Muscle layer of duodenum (tissue), 2 donors: ENCODE measurements at regions not wholly inside any gene's neighbourhood (a gene's known extent, or its start where the extent isn't known, plus 50 kb on each side); places are given as distances from the start of the nearest gene placed in this dataset.

ENCODE experiments used
- H3K27ac ChIP-seq: one replicate; pipeline ENCODE4 v1.7.0; 2013; ENCODE audit warnings: mild to moderate bottlenecking, low read length
- H3K27me3 ChIP-seq: one replicate; pipeline ENCODE4 v1.7.0; 2013; ENCODE audit warnings: low read depth, mild to moderate bottlenecking, control low read depth, low read length
- H3K36me3 ChIP-seq, 2 donors: one replicate each; pipeline ENCODE4 v1.7.0; 2013; ENCODE audit warnings: low read length in 2 of 2, control low read depth in 1 of 2, mild to moderate bottlenecking in 1 of 2; ENCODE audit not compliant: insufficient read depth in 2 of 2, control insufficient read depth in 1 of 2
- H3K4me1 ChIP-seq, 2 donors: one replicate each; pipeline ENCODE4 v1.7.0; 2013; ENCODE audit warnings: low read length in 2 of 2, mild to moderate bottlenecking in 2 of 2, control low read depth in 1 of 2, moderate library complexity in 1 of 2; ENCODE audit not compliant: insufficient read depth in 2 of 2, control insufficient read depth in 1 of 2
- H3K4me3 ChIP-seq, 2 donors: one replicate each; pipeline ENCODE4 v1.7.0; 2013; ENCODE audit warnings: low read length in 2 of 2, low read depth in 1 of 2, mild to moderate bottlenecking in 1 of 2
- H3K9me3 ChIP-seq, 2 donors: one replicate each; pipeline ENCODE4 v1.7.0; 2013; ENCODE audit warnings: low read length in 2 of 2, control low read depth in 1 of 2, mild to moderate bottlenecking in 1 of 2; ENCODE audit not compliant: control insufficient read depth in 1 of 2
- donor health status: healthy.

DNA sequence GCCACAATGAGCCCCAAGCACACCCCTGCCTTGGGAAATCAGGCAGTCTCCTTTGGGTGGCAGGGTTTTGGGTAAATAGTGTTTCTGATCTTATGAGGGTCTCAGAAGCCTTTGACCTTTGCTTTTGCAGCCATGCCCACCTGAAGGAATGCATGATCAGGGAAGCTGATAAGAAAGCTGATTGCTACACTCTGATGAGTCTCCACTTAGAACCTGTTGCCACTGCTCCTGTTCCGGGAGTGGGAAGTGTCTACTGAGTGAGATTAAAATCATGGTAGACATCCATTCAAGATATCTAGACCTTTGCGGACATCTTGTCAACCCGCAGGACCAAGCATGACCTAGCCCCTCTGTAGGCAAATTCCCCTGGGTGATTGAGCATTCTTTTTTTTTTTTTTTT lies 282.6 kb downstream of the SKIDA1 start:
- no peaks in the 10 kb centered on the region for H3K4me1 ChIP-seq
- H3K9me3 ChIP-seq = no peaks in the 10 kb centered on the region
- no peaks in the 10 kb centered on the region for H3K27me3 ChIP-seq
- no peaks in the 10 kb centered on the region for H3K36me3 ChIP-seq
- no peak overlapping the region for H3K27ac ChIP-seq
- H3K4me3 ChIP-seq = no peak overlapping the region

- peaks cover 0 to 3% of the 10 kb centered on the region in 2 donors for H3K9me3 ChIP-seq
- no peaks in the 10 kb centered on the region for H3K27me3 ChIP-seq
- no peaks in the 10 kb centered on the region for H3K36me3 ChIP-seq
- H3K4me1 ChIP-seq = no peaks in the 10 kb centered on the region
- no peak overlapping the region for H3K27ac ChIP-seq
- H3K4me3 ChIP-seq = no peak overlapping the region
Observed at GRCh38 chr10:21238717-21239116, 286.8 kb downstream of the SKIDA1 start.

GRCh38 chr10:21238044-21238443 lies 287.4 kb downstream of the SKIDA1 start:
- Histone ChIP-seq H3K4me3 (no peak overlapping the region), H3K4me1 (no peaks in the 10 kb centered on the region), H3K27me3 (no peaks in the 10 kb centered on the region), H3K36me3 (no peaks in the 10 kb centered on the region), H3K27ac (no peak overlapping the region), H3K9me3 (peaks cover 0 to 3% of the 10 kb centered on the region in 2 donors)

DNA sequence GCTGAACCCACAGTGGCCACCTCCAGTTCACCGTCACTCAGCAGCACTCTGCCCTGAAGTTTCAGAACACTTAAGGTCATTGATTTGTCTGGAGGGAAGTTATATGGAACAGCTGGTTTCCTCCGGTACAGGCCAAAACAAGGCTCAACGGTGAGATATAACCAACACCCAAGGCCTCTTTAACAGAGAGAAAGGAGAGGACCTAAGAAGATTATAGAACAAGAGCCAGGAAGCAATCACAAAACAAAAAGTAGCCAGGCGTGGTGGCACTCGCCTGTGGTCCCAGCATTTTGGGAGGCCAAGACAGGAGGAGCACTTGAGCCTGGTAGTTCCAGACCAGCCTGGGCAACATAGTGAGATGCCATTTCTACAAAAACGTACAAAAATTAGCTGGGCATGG lies 290.7 kb downstream of the SKIDA1 start:
- H3K4me1 ChIP-seq = no peaks in the 10 kb centered on the region
- no peaks in the 10 kb centered on the region for H3K36me3 ChIP-seq
- H3K27ac ChIP-seq = no peak overlapping the region
- H3K4me3 ChIP-seq = no peak overlapping the region
- H3K9me3 ChIP-seq = peaks cover 0 to 3% of the 10 kb centered on the region in 2 donors
- H3K27me3 ChIP-seq = no peaks in the 10 kb centered on the region

GRCh38 chr10:21230219-21230618 lies 295.3 kb downstream of the SKIDA1 start:
- H3K36me3 ChIP-seq = no peaks in the 10 kb centered on the region
- H3K27ac ChIP-seq = no peak overlapping the region
- H3K4me1 ChIP-seq = no peaks in the 10 kb centered on the region
- peaks cover 0 to 5% of the 10 kb centered on the region in 2 donors for H3K9me3 ChIP-seq
- H3K4me3 ChIP-seq = no peak overlapping the region
- H3K27me3 ChIP-seq = no peaks in the 10 kb centered on the region

DNA sequence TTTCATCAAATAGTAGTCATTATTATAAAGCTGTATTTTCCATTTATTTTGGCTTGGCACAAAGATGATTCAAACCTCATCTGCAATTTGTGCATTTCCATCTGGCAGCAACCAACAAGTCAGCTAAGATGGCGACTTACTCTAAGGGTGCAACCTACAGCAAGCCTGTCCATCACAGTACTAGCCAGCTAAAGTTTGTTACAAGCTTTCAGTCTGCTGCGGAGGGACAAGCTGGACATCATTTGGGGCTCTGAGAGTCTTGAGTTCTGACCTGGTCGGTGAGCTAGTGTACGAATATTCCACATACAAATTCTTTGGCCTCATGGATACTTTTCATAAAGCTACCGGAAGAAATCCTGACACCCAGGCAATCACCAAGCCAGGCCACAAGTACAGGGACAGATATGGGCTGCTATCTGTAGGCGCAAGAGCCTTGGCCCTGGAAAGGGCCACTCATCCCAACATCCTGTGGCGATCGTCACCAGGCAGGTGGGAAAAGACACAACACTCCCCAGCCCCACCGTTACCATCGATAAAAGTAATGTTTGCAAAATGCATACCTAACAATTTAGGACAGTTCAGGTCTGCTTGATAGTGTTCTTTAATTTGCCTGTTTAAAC lies 307.6 kb downstream of the SKIDA1 start:
- no peak overlapping the region for H3K4me3 ChIP-seq
- no peak overlapping the region for H3K27ac ChIP-seq
- no peaks in the 10 kb centered on the region for H3K36me3 ChIP-seq
- no peaks in the 10 kb centered on the region for H3K4me1 ChIP-seq
- no peaks in the 10 kb centered on the region for H3K27me3 ChIP-seq
- peaks cover 0 to 8% of the 10 kb centered on the region in 2 donors for H3K9me3 ChIP-seq

- Histone ChIP-seq H3K36me3 (no peaks in the 10 kb centered on the region), H3K4me3 (no peak overlapping the region), H3K27ac (no peak overlapping the region), H3K9me3 (peaks cover 0 to 8% of the 10 kb centered on the region in 2 donors), H3K27me3 (no peaks in the 10 kb centered on the region), H3K4me1 (no peaks in the 10 kb centered on the region)
Observed at GRCh38 chr10:21217107-21217506, 308.4 kb downstream of the SKIDA1 start.

DNA sequence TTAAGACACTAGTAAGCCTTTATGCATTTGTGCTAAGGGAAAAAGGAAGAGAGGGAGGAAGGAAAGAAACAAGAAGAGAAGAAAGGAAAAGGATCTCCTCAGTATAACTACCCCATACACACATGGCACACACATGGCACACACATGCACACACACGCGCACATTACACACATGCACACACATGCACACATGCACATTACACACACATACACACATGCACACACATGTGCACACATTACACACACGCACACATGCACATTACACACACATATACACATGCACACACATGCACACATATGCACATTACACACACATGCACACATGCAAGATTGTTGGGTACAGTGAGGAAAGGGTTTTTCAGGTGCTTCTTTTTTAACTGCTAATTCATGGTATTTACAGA lies 311.2 kb downstream of the SKIDA1 start:
- Histone ChIP-seq H3K4me3 (no peak overlapping the region), H3K9me3 (peaks cover 0 to 5% of the 10 kb centered on the region in 2 donors), H3K4me1 (no peaks in the 10 kb centered on the region), H3K27me3 (no peaks in the 10 kb centered on the region), H3K36me3 (no peaks in the 10 kb centered on the region), H3K27ac (no peak overlapping the region)

DNA sequence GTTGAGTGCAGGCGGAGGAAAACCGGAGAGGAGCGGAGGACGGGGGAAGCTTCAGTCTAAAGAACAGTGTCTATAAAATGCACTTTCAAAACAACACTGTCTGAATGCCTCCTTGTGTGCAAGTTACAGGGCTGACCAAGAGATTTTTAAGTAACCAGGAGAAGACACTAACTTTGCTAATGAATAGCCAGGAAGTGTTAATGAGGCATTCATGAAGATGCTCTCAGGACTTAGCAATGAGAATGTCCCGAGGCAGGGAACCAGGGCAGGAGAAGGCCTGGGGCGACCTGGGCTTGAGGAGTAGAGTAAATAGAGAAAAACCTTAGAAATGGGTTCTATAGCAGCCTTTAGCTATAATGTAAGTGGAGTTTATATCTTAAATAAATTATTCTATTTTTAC lies 312.1 kb downstream of the SKIDA1 start:
- Histone ChIP-seq H3K4me3 (no peak overlapping the region), H3K27me3 (no peaks in the 10 kb centered on the region), H3K27ac (no peak overlapping the region), H3K9me3 (no peaks in the 10 kb centered on the region), H3K36me3 (no peaks in the 10 kb centered on the region), H3K4me1 (no peaks in the 10 kb centered on the region)

- Histone ChIP-seq H3K36me3 (no peaks in the 10 kb centered on the region), H3K27me3 (no peaks in the 10 kb centered on the region), H3K4me1 (no peaks in the 10 kb centered on the region), H3K27ac (no peak overlapping the region), H3K4me3 (no peak overlapping the region), H3K9me3 (peaks cover under 1 to 2% of the 10 kb centered on the region in 2 donors)
Observed at GRCh38 chr10:21212912-21213311, 312.6 kb downstream of the SKIDA1 start.

DNA sequence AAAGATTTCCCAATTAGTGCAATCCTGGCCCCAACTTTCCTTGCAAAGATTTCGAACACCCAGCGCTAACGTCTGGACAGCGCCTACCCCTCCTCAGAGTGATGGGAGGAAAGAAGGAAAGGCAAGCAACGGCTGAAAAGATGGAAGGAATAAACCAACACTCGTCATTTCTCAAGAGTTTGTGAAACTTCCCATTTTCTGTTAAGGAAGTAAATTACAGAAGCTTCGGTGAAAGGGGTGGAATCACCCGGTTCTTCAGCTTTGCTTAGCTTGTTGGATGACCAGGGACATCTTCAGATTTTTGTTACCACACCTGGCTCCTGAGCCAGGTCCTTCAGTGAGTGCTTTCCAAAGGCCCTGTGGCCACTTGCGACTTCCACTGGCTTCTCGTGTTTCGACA lies 313.1 kb downstream of the SKIDA1 start:
- Histone ChIP-seq H3K9me3 (peaks cover 6 to 7% of the 10 kb centered on the region in 2 donors), H3K27ac (no peak overlapping the region), H3K36me3 (no peaks in the 10 kb centered on the region), H3K4me3 (no peak overlapping the region), H3K4me1 (no peaks in the 10 kb centered on the region), H3K27me3 (no peaks in the 10 kb centered on the region)

DNA sequence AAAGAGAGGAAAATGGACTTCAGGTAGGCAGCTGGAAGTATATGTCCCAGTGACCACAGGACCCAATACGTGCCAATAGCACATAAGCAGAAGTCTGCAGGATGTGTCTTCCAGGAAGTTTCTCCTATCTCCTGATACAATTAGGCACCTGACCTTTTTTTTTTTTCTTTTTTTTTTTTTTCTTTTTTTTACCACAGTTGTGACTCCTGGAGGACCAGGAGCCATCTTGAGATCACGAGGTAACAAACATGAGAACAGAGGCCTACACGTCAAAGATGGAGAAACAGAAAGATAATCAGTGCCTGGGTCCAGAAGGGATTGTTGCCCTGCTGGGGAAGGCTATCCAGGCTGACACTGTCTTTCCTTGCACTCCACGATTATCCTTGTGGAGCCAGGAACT lies 312.4 kb upstream of the NEBL start:
- Histone ChIP-seq H3K4me3 (no peak overlapping the region), H3K4me1 (no peaks in the 10 kb centered on the region)

More for the DNA sequence above, 312.4 kb upstream of the NEBL start:
- H3K9me3 ChIP-seq = peaks cover 6 to 7% of the 10 kb centered on the region in 2 donors
- H3K27ac ChIP-seq = no peak overlapping the region
- no peaks in the 10 kb centered on the region for H3K36me3 ChIP-seq
- no peaks in the 10 kb centered on the region for H3K27me3 ChIP-seq
